HG02981 (cell line): ENCODE measurements at regions not wholly inside any gene's neighbourhood (a gene's known extent, or its start where the extent isn't known, plus 50 kb on each side); places are given as distances from the start of the nearest gene placed in this dataset.
"Not testable (repeated sequence)": the region's sequence is repeated elsewhere in the genome, so short reads cannot be mapped to it uniquely, and the experiment has no call there.

Experiments
- ATAC-seq: cut with Tn5 transposase; IDR thresholded peaks from one replicate; pipeline ENCODE4 v1.9.1; 2021; ENCODE audit warnings: mild to moderate bottlenecking, moderate library complexity; ENCODE audit not compliant: unreplicated experiment

DNA sequence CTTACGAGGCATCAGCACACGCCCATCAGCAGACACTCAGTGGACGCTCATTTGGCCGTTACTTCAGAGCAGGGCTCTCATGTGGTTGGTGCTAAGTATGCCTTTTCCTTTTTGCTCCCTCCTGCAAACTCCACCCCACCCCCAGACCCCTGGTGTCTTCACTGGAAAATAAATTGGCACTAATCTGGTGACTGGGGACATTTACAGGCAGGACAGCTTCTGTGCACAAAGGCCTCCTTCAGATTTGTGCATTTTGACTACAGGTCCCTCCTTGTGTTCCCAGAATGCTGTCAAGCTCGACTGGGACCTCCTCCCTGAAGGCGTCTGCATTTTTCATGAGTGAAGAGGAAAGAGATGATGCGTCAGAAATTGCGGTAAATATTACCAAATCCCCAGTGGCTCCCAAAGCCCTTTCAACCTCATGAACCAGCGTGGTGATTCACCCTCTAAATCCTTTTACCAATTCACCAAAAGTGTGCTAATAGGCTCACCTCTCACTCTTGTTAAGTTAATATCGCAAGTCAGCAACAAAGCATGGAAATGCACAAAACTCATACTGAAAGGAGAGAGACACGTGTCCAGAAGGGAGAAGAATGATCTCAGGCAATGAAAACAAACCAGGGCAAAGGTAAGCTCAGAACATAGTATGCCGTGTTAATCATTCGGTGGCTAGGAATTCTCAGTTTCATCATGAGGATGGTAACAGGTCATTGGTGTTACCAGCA lies 119.0 kb downstream of the NKX6-1 start:
- ATAC-seq = no peak

DNA sequence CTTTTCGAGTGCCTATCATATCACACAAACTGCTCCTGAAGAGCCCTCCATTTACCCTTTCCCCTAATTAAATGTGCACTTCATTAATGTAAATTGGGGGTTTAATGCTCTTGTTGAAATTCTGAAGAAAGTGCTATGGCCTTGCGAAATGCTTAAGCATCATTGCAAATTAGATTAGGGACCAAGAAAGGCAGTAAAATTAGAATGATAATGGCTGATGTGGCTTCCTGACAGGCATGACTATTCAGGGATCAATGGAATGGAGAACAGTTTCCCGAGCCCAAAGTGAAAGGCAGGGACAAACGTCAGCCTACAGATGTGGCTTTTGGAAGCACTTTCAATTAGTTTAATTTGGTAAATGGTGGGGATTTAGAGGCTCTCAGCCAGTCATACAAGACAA lies 120.1 kb downstream of the NKX6-1 start:
- ATAC-seq = no peak

DNA sequence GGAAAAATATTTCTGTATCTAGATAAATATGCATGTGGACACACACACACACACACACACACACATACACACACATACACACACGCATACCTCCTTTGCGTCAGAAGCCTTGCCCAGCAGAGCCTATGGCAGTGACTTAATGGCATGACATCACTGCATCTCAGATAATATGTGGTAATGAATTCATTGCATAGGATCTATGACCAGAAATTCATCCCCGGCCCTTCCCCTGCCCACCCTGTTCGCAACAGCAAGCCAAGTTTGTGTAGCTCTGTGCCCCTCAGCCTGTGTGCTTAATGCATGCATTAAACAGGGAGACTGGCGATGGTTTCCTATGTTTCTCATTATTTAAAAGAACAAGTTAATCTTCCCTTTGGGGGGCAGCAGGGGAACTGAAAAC lies 120.7 kb downstream of the NKX6-1 start:
- ATAC-seq = no peak

- no peak for ATAC-seq
Observed at GRCh38 chr4:84366907-84367306, 132.2 kb downstream of the NKX6-1 start.

DNA sequence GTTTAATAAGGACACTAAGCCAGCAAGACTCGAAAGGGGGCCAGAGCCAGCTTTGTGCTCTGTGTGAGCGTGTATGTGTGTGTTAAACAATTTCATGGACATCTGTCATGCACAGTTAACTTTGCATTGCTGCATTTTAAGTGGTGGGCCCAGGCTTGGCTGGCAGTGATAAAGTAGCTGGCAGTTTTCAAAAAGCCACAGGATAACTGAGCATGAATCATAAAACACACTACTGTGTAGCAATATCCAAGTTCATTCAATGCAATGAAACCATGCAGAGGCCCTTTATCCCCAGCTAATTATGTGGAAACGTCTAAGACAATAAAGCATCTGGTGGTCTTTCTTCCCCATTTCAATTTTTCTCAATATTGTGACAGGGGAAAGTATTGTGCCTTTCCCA lies 132.9 kb downstream of the NKX6-1 start:
- no peak for ATAC-seq

- ATAC-seq = no peak
Observed at GRCh38 chr4:84362896-84363655, 136.0 kb downstream of the NKX6-1 start.

DNA sequence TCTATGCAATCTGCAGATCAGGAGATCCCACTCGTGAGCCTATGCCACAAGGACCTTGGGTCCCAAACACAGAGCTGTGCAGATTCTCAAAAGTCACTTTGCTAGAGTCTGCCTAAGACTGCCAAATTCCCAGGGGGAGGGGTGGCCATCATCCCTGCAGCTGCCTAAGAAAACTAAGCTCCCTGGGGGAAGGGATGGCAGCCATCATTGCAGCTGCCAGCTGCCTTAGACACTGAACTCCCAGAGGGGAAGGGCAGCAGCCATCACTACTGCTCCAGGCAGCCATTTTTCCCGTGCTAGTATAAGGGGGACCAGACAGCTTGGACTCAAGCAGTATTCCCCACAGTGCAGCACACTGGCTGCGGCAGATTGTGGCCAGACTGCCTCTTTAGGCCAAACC lies 156.9 kb downstream of the NKX6-1 start:
- no peak for ATAC-seq

DNA sequence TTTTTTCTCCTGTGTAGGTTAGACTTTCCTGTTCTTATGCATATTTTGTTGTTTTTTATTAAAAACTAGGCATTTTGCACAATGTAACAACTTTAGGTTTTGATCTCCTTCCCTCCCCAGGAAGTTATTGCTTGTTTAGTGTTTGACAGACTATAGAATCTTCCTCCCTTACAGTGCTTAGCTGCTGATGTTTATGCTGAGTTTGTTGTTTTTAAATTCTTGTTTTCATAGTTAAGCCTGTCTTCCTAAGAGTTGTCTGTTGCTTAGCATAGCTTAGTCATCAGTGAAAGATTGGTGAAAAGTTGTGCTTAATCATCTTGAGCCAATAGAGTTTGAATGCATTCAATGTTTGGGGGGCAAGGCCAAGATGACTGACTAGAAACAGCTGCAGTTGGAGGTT lies 157.5 kb downstream of the NKX6-1 start:
- no peak for ATAC-seq

GRCh38 chr4:84338367-84338766 lies 160.7 kb downstream of the NKX6-1 start:
- ATAC-seq = no peak

DNA sequence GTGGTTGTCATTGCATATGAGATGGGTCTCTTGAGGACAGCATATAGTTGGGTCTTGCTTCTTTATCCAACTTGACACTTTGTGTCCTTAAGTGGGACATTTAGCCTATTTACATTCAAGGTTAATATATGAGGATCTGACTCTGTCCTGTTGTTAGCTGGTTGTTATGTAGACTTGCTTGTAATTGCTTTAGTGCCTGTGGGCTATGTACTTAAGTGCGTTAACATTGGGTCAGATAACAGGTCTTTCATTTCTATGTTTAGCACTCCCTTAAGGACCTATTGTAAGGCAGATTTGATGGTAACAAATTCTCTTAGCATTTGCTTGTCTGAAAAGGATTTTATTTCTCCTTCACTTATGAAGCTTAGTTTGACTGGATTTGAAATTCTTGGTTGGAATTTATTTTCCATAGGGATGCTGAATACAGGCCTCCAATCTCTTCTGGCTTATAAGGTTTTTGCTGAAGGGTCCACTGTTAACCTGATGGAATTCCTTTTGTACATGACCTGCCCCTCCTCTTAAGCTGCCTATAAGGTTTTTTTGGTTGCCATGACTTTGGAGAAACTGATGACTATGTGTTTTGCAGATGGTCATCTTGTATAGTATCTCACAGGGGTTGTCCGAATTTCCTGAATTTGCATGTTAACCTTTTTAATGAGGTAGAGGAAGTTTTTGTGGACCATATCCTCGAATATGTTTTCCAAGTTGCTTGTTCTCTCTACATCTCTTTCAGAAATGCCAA lies 162.0 kb downstream of the NKX6-1 start:
- ATAC-seq = no peak

DNA sequence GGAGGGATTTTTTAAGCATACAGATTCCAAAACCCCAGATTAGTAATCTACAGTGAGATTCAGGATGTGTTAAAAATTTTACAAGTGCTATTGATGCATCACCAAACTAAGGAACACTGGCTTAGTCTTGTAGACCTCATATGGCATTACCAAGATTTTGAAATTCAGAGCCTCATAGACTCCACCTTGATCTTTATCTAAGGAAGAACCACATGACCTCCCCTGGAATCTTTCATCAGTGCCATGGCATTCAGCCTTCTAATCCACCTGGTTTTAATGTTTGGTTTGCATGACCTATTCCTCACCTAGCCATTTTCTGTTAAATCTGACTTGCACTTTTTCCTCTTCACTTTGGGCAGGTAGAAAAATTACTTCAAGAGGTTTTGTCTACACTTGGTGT lies 171.6 kb downstream of the NKX6-1 start:
- no peak for ATAC-seq

DNA sequence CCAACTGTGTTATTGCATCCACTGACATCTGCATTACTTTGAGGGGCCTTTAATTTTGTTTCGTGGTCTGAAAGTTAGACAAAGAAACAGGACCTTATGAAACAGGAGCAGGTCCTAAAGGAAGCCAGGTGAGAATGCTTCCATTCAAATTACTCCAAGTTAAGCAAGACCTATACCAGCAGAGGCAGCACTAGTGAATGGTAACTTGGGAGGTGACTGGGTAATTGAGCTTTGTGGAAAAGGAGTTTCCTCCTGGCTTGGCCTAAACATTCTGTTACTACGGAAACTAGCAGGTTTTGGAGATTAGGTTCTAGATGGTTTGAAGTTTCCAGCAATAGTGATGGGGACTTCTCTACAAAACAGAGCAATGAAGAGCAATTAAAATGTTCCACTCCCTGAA lies 173.5 kb downstream of the NKX6-1 start:
- ATAC-seq = no peak

GRCh38 chr4:84324303-84325245 lies 174.5 kb downstream of the NKX6-1 start:
- ATAC-seq = no peak

GRCh38 chr4:84319124-84319523 lies 180.0 kb downstream of the NKX6-1 start:
- no peak for ATAC-seq

GRCh38 chr4:84317513-84317912 lies 181.6 kb downstream of the NKX6-1 start:
- ATAC-seq = no peak

- no peak for ATAC-seq
Observed at GRCh38 chr4:84312426-84313012, 186.6 kb downstream of the NKX6-1 start.

- no peak for ATAC-seq
Observed at GRCh38 chr4:84309191-84309590, 189.9 kb downstream of the NKX6-1 start.

GRCh38 chr4:84298719-84299254 lies 200.3 kb downstream of the NKX6-1 start:
- not testable (repeated sequence) for ATAC-seq

GRCh38 chr4:84298023-84298718 lies 200.9 kb downstream of the NKX6-1 start:
- ATAC-seq = no peak
